WI38 (cell line): ENCODE measurements at regions not wholly inside any gene's neighbourhood (a gene's known extent, or its start where the extent isn't known, plus 50 kb on each side); places are given as distances from the start of the nearest gene placed in this dataset.
"Not testable (repeated sequence)": the region's sequence is repeated elsewhere in the genome, so short reads cannot be mapped to it uniquely, and the experiment has no call there.

Source experiments
- H3K4me3 ChIP-seq: 2 replicates; pipeline ENCODE4 v1.5.1; 2011; ENCODE audit warnings: low read depth, mild to moderate bottlenecking, control low read depth, low read length
- CTCF ChIP-seq: IDR thresholded peaks from 2 replicates; pipeline ENCODE4 v1.5.1; 2012; ENCODE audit warnings: low read depth, mild to moderate bottlenecking, control low read depth, low read length

DNA sequence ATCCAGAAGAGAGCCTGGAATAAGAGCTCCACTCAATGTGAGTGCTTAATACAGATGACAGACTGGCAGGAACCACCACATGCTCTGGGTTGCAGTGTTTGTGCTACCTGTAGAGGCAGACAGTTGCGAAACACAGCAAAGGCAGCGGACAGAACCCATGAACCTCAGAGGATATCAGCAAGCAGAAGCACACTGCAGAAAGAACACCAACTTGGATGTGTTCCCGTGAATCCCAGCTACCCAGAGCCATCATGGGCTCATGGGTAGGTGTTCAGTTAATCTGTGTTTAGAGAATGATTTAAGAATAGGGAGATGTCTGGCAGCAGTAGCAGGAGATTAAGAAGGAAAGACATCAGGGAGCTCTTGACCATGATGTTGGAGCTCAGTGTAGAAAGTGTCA lies 133.3 kb upstream of the FOXQ1 start:
- TF ChIP-seq CTCF = no peak
- no peak overlapping the region for H3K4me3 ChIP-seq

DNA sequence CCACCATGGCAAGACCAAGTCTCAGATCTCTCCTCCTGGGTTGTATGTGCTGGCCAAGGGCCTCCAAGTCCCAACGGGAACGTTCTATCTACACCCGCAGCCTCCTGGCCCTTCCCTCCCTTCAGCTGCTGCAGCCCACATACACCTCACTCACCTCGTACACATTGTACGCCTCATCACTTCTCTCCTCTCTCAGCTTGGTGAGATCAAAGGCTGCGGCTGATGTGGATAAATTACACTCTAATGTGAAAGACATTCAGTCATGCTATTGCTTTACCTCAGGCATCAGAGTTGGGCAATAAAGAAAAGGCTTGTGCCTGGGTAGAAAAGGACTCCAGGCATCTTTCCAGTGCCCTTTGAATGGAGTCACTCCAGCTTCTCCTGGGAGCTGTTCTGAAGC lies 135.3 kb upstream of the FOXQ1 start:
- no peak for TF ChIP-seq CTCF

GRCh38 chr6:1175877-1176276 lies 136.0 kb upstream of the FOXQ1 start:
- H3K4me3 ChIP-seq = no peak overlapping the region
- TF ChIP-seq CTCF = no peak

More for the DNA sequence above, 135.3 kb upstream of the FOXQ1 start:
- no peak overlapping the region for H3K4me3 ChIP-seq

GRCh38 chr6:1170794-1171193 lies 141.1 kb upstream of the FOXQ1 start:
- no peak for TF ChIP-seq CTCF
- H3K4me3 ChIP-seq = no peak overlapping the region

DNA sequence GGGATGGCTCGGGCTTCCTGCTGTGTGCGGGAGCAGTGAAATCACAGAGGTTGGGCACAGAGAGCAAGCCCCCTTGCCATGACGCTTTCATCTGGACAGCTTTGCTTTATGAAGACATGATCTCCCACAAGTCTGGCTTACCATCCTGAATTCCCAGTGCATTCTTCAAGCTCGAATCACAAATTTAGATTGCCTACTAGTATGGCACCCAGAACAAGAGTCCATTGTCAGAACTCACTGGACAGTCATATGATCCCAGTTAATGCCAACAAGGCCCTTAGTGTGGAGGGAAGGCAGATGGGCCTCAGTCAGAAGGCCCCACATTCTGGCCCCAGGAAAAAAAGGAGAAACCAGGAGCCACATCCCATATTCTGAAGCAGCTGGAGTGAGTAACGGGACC lies 147.3 kb upstream of the FOXQ1 start:
- no peak for TF ChIP-seq CTCF
- H3K4me3 ChIP-seq = no peak overlapping the region

GRCh38 chr6:1163501-1163900 lies 148.4 kb upstream of the FOXQ1 start:
- TF ChIP-seq CTCF = no peak
- no peak overlapping the region for H3K4me3 ChIP-seq

- TF ChIP-seq CTCF = no peak
- H3K4me3 ChIP-seq = peak overlapping the region; percentile 35
Observed at GRCh38 chr6:1162367-1163275, 149.3 kb upstream of the FOXQ1 start.

DNA sequence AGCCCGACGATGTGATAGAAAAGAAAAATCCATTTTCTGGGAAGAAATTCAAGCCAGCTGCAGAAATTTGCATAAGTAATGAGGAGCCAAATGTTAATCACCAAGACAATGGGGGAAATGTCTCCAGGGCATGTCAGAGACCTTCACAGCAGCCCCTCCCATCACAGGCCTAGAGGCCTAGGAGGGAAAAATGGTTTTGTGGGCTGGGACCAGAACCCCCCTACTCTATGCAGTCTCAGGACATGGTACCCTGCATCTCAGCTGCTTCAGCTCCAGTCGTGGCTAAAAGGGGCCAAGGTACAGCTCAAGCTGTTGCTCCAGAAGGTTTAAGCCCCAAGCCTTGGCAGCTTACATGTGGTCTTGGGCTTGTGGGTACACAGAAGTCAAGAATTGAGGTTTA lies 155.5 kb upstream of the FOXQ1 start:
- H3K4me3 ChIP-seq = not testable (repeated sequence)
